Stimulated activated memory B cell treated with anti-CD40 and anti-IgM and Interleukin-4, amounts not matched to agents 10 μg/mL and 1 μg/mL and 100 μg/mL, for 72 hours (primary cell): ENCODE measurements at regions not wholly inside any gene's neighbourhood (a gene's known extent, or its start where the extent isn't known, plus 50 kb on each side); places are given as distances from the start of the nearest gene placed in this dataset.

Experiments
- ATAC-seq: fragments of 150-1000 bp; cut with Tn5 transposase; 2 replicates; pipeline ENCODE4 v1.10.0; 2021
- H3K27ac Mint-ChIP-seq: one replicate; pipeline ENCODE4 v1.8.0; 2022; ENCODE audit warnings: mild to moderate bottlenecking, mixed read lengths
- H3K27me3 Mint-ChIP-seq: one replicate; pipeline ENCODE4 v1.8.0; 2022; ENCODE audit warnings: mixed read lengths
- H3K36me3 Mint-ChIP-seq: one replicate; pipeline ENCODE4 v1.8.0; 2022; ENCODE audit warnings: mixed read lengths
- H3K4me1 Mint-ChIP-seq: one replicate; pipeline ENCODE4 v1.8.0; 2022; ENCODE audit warnings: mixed read lengths
- H3K4me3 Mint-ChIP-seq: one replicate; pipeline ENCODE4 v1.8.0; 2022; ENCODE audit warnings: mild to moderate bottlenecking, moderate library complexity, mixed read lengths
- H3K9me3 Mint-ChIP-seq: one replicate; pipeline ENCODE4 v1.8.0; 2022; ENCODE audit warnings: mixed read lengths

- peaks cover 27% of the 10 kb centered on the region for H3K4me1 Mint-ChIP-seq
- H3K27ac Mint-ChIP-seq, result no peak overlapping the region
- H3K27me3 Mint-ChIP-seq, result no peaks in the 10 kb centered on the region
- no peaks in the 10 kb centered on the region for H3K36me3 Mint-ChIP-seq
- no peak for ATAC-seq
- peaks cover 3% of the 10 kb centered on the region for H3K9me3 Mint-ChIP-seq
- H3K4me3 Mint-ChIP-seq, result no peak overlapping the region
Observed at GRCh38 chr13:40379794-40380578, 286.5 kb downstream of the FOXO1 start.

DNA sequence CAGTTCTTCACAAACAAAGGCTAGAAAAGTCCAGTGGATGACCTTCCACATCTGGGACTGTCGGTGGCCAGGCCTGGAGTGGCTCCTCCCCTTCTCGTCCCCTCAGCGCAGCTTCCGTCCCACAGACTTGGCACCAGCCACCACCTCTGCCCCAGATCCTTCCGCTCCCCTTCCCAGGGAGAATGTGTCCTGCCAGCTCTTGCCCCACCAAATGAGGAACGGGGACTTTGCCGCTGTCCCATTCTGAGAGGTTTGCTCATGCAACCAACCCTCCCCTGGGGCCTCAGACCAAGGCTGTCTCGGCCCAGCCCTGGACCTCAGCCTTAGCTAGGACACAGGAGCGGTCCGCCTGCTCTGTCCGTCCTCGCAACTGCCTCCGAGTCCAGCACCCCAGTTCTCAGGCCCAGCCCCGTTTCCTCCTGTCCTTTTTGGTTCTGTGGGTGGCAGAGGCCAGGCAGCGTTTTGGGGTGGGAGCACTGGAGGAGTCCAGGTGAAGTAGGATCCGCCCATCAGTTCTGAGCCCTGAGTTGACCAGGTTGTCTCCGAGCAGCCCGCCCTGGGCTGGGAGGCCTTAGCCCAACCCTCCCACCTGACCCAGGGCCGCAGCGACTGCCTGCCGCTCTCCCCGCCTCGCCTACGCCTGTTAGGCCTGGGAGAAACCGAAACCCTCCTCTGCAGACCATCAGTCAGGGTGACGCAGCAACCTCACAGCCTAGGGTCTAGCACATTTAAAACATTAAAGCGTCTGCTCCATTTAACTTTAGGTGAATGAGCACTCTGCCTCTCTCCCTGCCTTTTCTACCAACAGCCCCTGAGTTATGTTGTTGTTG, 284.3 kb downstream of the FOXO1 start:
- Mint-ChIP-seq H3K9me3 (peaks cover 3% of the 10 kb centered on the region), H3K36me3 (no peaks in the 10 kb centered on the region), H3K27me3 (no peaks in the 10 kb centered on the region), H3K27ac (no peak overlapping the region), H3K4me1 (peaks cover 29% of the 10 kb centered on the region), H3K4me3 (no peak overlapping the region)
- no peak for ATAC-seq

DNA sequence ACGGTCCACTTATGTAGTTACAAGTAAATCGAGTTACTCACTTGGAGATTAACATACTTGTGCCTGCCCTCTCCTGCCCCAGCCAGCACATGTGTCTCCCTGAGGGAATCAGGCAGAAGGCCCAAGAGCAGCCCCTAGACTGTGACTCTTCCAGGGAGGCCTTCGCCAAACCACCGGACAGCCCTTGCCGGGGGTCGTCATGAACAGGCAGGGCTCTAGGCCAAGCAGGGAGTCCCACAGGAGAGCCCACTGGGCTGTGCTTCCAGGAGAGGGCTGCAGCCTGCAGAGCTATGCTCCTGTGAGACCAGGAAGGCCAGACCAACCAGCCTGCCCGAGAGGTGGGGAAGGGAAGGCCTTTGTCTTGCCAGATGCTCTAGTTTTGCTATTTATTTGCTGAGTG, 283.3 kb downstream of the FOXO1 start:
- Mint-ChIP-seq H3K4me1 (peaks cover 29% of the 10 kb centered on the region), H3K4me3 (no peak overlapping the region), H3K27ac (no peak overlapping the region), H3K9me3 (peaks cover 3% of the 10 kb centered on the region), H3K36me3 (no peaks in the 10 kb centered on the region), H3K27me3 (no peaks in the 10 kb centered on the region)
- no peak for ATAC-seq

DNA sequence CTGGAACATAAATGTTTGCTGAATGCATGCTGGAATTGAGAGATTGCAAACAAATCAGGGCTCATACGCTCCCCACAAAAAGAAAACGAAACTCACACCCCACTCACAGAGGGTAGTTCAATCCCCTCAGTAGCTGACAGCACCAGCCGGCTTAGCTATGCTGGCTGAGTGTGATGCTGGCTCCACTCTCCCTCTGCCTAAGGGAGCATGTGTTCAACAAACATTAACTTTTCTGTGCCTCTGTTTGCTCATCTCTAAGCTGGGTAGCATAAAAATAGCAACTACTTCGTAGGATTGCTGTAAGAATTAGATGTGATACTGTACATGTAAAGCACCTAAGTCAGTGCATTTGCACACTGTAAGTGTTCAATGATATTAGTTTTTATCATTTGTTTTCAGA, 282.6 kb downstream of the FOXO1 start:
- no peak for ATAC-seq
- Mint-ChIP-seq H3K4me3 (no peak overlapping the region), H3K27ac (peak overlapping the region; percentile 71), H3K9me3 (peaks cover 3% of the 10 kb centered on the region), H3K27me3 (no peaks in the 10 kb centered on the region), H3K4me1 (peaks cover 29% of the 10 kb centered on the region), H3K36me3 (no peaks in the 10 kb centered on the region)

DNA sequence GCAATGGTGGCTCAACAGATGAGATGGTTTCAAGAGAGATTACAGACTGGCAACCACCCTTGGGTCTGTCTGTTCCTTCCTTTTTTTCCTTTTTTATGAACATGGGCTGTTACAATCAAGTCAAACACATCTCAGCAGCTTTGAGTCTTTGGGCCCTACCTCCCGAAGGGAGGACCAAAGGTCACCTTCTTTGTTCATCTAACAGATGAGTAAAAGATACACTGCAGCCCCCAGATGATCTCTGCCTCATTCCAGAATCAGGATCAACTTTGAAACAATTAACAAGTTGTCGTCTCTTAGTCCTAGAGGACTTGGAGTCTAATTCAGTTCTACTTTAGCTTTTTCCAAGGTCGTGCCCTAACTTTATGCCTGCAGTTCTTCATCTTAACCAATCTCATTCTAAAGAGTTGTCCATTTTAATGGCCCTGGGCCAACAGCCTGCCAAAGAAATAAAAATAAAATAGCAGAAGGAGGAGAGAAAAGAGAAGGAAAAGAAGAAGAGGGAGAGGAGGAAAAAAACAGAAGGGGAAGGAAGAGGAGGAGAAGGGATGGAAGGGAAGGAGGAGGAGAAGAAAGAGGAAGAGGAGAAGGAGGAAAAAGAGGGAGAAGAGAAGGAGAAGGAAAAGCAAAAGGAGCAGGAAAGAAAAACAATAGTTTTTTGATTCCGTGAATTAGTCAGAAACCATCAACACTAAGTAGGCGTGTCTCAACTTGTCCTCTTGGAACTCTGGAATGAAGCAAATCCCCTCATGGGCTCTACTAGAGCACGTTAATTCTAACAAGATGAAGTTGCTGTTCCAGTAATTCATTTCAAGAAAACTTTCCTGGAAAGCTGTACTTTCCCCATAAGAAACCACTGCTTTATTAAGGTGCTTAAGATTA, 281.2 kb downstream of the FOXO1 start:
- Mint-ChIP-seq H3K27ac (peak overlapping the region; percentile 71), H3K4me1 (peaks cover 28% of the 10 kb centered on the region), H3K27me3 (no peaks in the 10 kb centered on the region), H3K4me3 (no peak overlapping the region), H3K36me3 (no peaks in the 10 kb centered on the region), H3K9me3 (peaks cover 3% of the 10 kb centered on the region)
- ATAC-seq, result no peak

GRCh38 chr13:40385858-40386180, 280.6 kb downstream of the FOXO1 start:
- H3K36me3 Mint-ChIP-seq, result no peaks in the 10 kb centered on the region
- no peaks in the 10 kb centered on the region for H3K27me3 Mint-ChIP-seq
- peaks cover 28% of the 10 kb centered on the region for H3K4me1 Mint-ChIP-seq
- no peak for ATAC-seq
- peaks cover 3% of the 10 kb centered on the region for H3K9me3 Mint-ChIP-seq
- H3K27ac Mint-ChIP-seq, result peak overlapping the region; percentile 71
- H3K4me3 Mint-ChIP-seq, result no peak overlapping the region

DNA sequence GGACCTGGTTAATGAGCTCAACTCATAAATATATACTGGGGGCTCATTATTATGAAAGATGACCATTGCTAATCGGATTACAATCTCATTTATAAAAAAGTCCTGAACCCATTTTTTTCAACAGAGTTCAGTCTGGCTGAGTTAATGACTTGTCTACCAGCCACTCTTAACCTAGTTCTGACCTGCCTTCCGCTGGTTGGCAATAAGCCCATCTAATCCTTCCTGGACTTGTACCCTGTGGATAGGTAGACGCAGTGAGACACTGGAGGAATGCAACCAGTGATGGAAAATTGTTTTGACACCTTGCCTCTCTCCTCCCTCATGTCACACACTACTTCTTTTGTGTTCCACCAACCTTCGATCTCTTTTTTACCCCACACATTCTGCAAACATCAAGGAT, 279.9 kb downstream of the FOXO1 start:
- ATAC-seq, result no peak
- Mint-ChIP-seq H3K27me3 (no peaks in the 10 kb centered on the region), H3K36me3 (no peaks in the 10 kb centered on the region), H3K9me3 (peaks cover 3% of the 10 kb centered on the region), H3K27ac (peak overlapping the region; percentile 71), H3K4me3 (no peak overlapping the region), H3K4me1 (peaks cover 28% of the 10 kb centered on the region)

DNA sequence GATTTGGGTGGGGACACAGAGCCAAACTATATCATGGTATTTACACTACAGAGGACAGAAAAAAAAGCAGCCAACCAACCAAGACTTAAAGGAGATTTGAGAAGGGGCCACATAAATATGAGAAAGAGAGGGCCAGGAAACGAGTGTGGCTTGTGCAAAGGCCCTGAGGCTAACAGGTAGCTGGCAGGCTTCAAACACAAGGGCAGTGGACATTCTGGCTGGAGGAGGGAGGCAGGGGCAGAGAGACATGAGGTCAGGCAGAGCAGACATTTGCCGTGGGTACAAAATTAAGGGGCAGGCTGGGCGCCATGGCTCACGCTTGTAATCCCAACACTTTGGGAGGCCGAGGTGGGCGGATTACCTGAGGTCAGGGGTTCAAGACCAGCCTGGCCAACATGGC, 278.7 kb downstream of the FOXO1 start:
- peaks cover 3% of the 10 kb centered on the region for H3K9me3 Mint-ChIP-seq
- ATAC-seq, result no peak
- H3K4me3 Mint-ChIP-seq, result peak overlapping the region; percentile 34
- H3K36me3 Mint-ChIP-seq, result no peaks in the 10 kb centered on the region
- no peaks in the 10 kb centered on the region for H3K27me3 Mint-ChIP-seq
- H3K4me1 Mint-ChIP-seq, result peaks cover 28% of the 10 kb centered on the region
- peak overlapping the region; percentile 72 for H3K27ac Mint-ChIP-seq

DNA sequence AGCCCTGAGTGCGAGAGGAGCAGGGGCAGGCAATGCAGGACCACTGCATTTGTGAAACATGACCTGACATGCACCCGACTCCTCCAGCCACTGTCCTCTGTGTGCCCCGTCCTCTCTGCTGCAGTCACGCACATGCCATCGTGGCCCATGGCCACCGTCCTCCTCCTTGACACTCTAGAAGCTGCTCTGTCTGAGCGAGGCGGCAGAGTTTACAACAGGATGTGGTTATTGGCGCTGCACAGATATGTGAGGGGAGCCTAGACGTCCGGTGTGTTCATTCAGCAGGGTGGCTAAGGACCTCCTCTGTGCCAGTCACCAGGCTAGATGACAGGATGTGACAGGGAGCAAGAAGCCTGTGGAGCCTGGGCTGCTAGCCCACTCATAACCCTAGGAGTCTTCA, 277.8 kb downstream of the FOXO1 start:
- Mint-ChIP-seq H3K4me3 (peak overlapping the region; percentile 68), H3K9me3 (peaks cover 3% of the 10 kb centered on the region), H3K27ac (peak overlapping the region; percentile 86), H3K27me3 (no peaks in the 10 kb centered on the region), H3K36me3 (no peaks in the 10 kb centered on the region), H3K4me1 (peaks cover 28% of the 10 kb centered on the region)
- ATAC-seq, result peak; percentile 100

- Mint-ChIP-seq H3K4me1 (peaks cover 28% of the 10 kb centered on the region), H3K27me3 (no peaks in the 10 kb centered on the region), H3K36me3 (no peaks in the 10 kb centered on the region), H3K4me3 (peak overlapping the region; percentile 68), H3K9me3 (peaks cover 3% of the 10 kb centered on the region), H3K27ac (peak overlapping the region; percentile 86)
- peak; percentile 78 for ATAC-seq
Observed at GRCh38 chr13:40389081-40389641, 277.3 kb downstream of the FOXO1 start.

- Mint-ChIP-seq H3K27ac (no peak overlapping the region), H3K36me3 (no peaks in the 10 kb centered on the region), H3K27me3 (no peaks in the 10 kb centered on the region), H3K9me3 (no peaks in the 10 kb centered on the region), H3K4me3 (no peak overlapping the region), H3K4me1 (peaks cover 23% of the 10 kb centered on the region)
- ATAC-seq, result no peak
Observed at GRCh38 chr13:40390401-40390916, 276.0 kb downstream of the FOXO1 start.

- no peak for ATAC-seq
- Mint-ChIP-seq H3K27ac (no peak overlapping the region), H3K9me3 (no peaks in the 10 kb centered on the region), H3K27me3 (no peaks in the 10 kb centered on the region), H3K4me1 (peaks cover 21% of the 10 kb centered on the region), H3K4me3 (no peak overlapping the region), H3K36me3 (no peaks in the 10 kb centered on the region)
Observed at GRCh38 chr13:40391788-40392187, 274.7 kb downstream of the FOXO1 start.

DNA sequence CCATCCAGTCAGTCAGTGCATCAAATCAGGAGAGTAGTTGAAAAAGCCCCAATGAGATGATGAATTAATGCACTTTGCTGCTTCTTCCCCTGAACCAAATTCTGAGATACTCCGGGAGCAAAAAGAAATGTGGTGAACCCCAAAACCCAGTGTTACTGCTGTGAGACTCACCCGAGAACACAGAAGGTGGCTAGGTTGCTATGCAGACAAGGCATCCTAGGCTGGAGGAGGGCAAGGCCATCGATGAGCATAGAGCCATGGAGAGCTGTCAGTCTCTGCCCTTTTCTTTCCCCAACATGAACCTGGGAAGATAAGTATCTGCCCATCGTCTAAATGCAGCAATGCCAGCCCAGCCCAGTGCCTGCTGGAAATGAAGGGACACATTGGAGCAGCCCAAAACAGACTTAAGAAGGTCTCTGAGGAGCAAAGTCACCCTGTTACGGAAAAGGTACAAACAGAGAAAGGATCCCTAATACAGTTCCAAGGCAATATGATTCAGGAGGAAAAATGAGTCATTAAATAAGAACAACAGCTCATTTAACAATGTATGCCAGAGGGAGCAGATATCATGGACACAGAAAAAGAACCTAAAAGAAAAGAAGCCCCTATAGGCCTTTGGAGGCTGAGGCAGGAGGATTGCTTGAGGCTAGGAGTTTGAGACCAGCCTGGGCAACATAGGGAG, 272.0 kb downstream of the FOXO1 start:
- H3K4me3 Mint-ChIP-seq, result no peak overlapping the region
- H3K9me3 Mint-ChIP-seq, result peaks cover 3% of the 10 kb centered on the region
- no peaks in the 10 kb centered on the region for H3K36me3 Mint-ChIP-seq
- ATAC-seq, result no peak
- H3K27ac Mint-ChIP-seq, result no peak overlapping the region
- H3K27me3 Mint-ChIP-seq, result no peaks in the 10 kb centered on the region
- peaks cover 8% of the 10 kb centered on the region for H3K4me1 Mint-ChIP-seq

- no peak for ATAC-seq
- H3K27me3 Mint-ChIP-seq, result no peaks in the 10 kb centered on the region
- H3K4me3 Mint-ChIP-seq, result no peak overlapping the region
- no peak overlapping the region for H3K27ac Mint-ChIP-seq
- H3K9me3 Mint-ChIP-seq, result peaks cover 3% of the 10 kb centered on the region
- no peaks in the 10 kb centered on the region for H3K36me3 Mint-ChIP-seq
- peaks cover 29% of the 10 kb centered on the region for H3K4me1 Mint-ChIP-seq
Observed at GRCh38 chr13:40398065-40398464, 268.4 kb downstream of the FOXO1 start.
